MCF 10A (cell line): ENCODE measurements at regions not wholly inside any gene's neighbourhood (a gene's known extent, or its start where the extent isn't known, plus 50 kb on each side); places are given as distances from the start of the nearest gene placed in this dataset.

ENCODE experiments used
- BruUV-seq: library from RNA; stranded (reverse); fragments of 400-500 nt; replicated peaks from 2 replicates; lab custom pipeline; 2021; lab: Mats Ljungman, UMichigan
- CTCF ChIA-PET: fragments of 300-600 bp; sonication (Branson Sonifier 250); formaldehyde crosslinking; extraction: SDS; loops from one replicate; lab custom pipeline; 2021; ENCODE audit warnings: antibody characterized with exemption, inconsistent platforms; lab: Yijun Ruan, JAX
- POLR2A ChIA-PET: fragments of 300-600, 350-650 bp; sonication (Branson Sonifier 250); formaldehyde crosslinking; extraction: SDS; loops from one replicate; lab custom pipeline; 2020; ENCODE audit warnings: antibody characterized with exemption, inconsistent platforms; lab: Yijun Ruan, JAX
- DNase-seq: peaks from one replicate; pipeline ENCODE4 v3.0.0-alpha.2; 2018; ENCODE audit not compliant: unreplicated experiment
- H3K27ac Mint-ChIP-seq: one replicate; pipeline ENCODE4 v1.8.0; 2022; ENCODE audit warnings: mild to moderate bottlenecking, low read depth, mixed read lengths; ENCODE audit not compliant: unreplicated experiment
- H3K27me3 Mint-ChIP-seq: one replicate; pipeline ENCODE4 v1.8.0; 2022; ENCODE audit warnings: mixed read lengths; ENCODE audit not compliant: insufficient read depth, unreplicated experiment
- H3K36me3 Mint-ChIP-seq: one replicate; pipeline ENCODE4 v1.8.0; 2022; ENCODE audit warnings: mild to moderate bottlenecking, moderate library complexity, mixed read lengths; ENCODE audit not compliant: insufficient read depth, unreplicated experiment
- H3K4me1 Mint-ChIP-seq: one replicate; pipeline ENCODE4 v1.8.0; 2022; ENCODE audit warnings: mixed read lengths; ENCODE audit not compliant: insufficient read depth, unreplicated experiment
- H3K4me3 Mint-ChIP-seq: one replicate; pipeline ENCODE4 v1.8.0; 2022; ENCODE audit warnings: mild to moderate bottlenecking, moderate library complexity, mixed read lengths; ENCODE audit not compliant: unreplicated experiment
- H3K9me3 Mint-ChIP-seq: one replicate; pipeline ENCODE4 v1.8.0; 2022; ENCODE audit warnings: mixed read lengths; ENCODE audit not compliant: unreplicated experiment
- CTCF ChIP-seq: fragments of 200-600 bp; IDR thresholded peaks from one replicate; pipeline ENCODE4 v1.8.0; 2022; ENCODE audit warnings: antibody characterized with exemption, mild to moderate bottlenecking; ENCODE audit not compliant: unreplicated experiment
- intact Hi-C: fragments of 100-400 bp; cut with micrococcal nuclease; formaldehyde crosslinking; loops from 2 replicates; pipeline ENCODE4 v1.14.1; 2022

DNA sequence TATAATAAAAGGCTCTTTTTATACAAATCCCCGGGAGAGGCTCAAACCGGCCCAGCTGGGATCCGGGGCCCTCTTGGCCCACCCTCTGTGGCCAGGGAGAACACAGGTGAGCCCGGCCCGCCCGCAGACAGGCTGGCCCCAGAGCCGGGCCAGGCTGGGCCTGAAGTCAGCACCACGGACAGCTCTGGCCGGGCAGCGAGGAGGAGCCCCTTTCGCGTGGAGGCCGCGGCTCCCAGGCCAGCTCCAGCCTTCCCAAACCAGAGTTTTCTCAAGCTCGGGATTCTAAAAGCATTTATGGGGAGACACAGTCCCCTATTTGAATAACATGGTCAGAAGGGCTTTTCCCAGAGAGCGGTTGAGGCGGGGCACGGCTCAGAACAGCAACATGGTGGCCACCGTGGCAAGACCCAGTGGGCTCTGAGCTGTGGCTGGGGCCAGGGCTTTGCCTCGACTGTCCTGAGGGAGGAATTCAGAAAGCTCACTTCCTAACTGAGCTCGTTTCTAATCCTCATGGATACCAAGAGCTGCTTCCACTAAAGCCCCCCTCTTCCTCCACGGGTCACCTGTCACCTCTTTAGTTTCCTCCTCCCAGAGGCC is 115.4 kb downstream of the BRD1 start:
- no TSS peak for BruUV-seq
- Mint-ChIP-seq H3K4me1 (no peaks in the 10 kb centered on the region), H3K36me3 (no peaks in the 10 kb centered on the region), H3K27ac (no peak overlapping the region), H3K4me3 (no peak overlapping the region), H3K27me3 (no peaks in the 10 kb centered on the region), H3K9me3 (peaks cover 27% of the 10 kb centered on the region)
- no peak for DNase-seq
- no peak for TF ChIP-seq CTCF
- intact Hi-C loops, result no loop called here
- POLR2A ChIA-PET, result no interaction called here
- CTCF ChIA-PET, result no interaction called here

DNA sequence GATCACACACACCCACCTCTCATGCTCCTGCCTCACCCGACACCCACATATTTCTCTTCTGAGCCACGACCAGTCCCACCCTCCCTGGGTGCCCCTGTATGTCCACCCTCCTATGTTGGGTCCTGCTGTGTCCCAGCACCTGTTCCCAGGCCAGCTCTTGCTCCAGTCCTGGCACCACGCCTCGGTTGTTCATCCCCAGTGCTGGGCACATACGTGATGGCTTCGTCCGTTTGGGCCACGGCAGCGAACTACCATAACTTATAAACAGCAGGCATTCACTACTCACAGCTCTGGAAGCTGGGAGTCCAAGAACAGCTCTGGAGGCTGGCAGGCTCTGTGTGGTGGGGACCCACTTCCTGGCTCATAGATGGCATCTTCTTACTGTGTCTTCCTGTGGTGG is 116.9 kb downstream of the BRD1 start:
- ChIA-PET CTCF (no interaction called here), POLR2A (interaction anchor here (0.6 kb wide), 1 partner anchor 31 kb away, joined by 3 read pairs; no protein-coding TSS in a partner anchor)
- no TSS peak for BruUV-seq
- Mint-ChIP-seq H3K27me3 (no peaks in the 10 kb centered on the region), H3K9me3 (peaks cover 27% of the 10 kb centered on the region), H3K4me1 (no peaks in the 10 kb centered on the region), H3K27ac (no peak overlapping the region), H3K4me3 (no peak overlapping the region), H3K36me3 (no peaks in the 10 kb centered on the region)
- intact Hi-C loops, result no loop called here
- DNase-seq, result no peak
- no peak for TF ChIP-seq CTCF

GRCh38 chr22:49709464-49709863 is 118.2 kb downstream of the BRD1 start:
- Mint-ChIP-seq H3K27ac (no peak overlapping the region), H3K9me3 (peaks cover 27% of the 10 kb centered on the region), H3K27me3 (no peaks in the 10 kb centered on the region), H3K36me3 (no peaks in the 10 kb centered on the region), H3K4me3 (no peak overlapping the region), H3K4me1 (no peaks in the 10 kb centered on the region)
- BruUV-seq, result no TSS peak
- intact Hi-C loops, result no loop called here
- POLR2A ChIA-PET, result no interaction called here
- CTCF ChIA-PET, result no interaction called here
- TF ChIP-seq CTCF, result no peak
- no peak for DNase-seq

GRCh38 chr22:49705972-49706352 is 121.7 kb downstream of the BRD1 start:
- POLR2A ChIA-PET, result no interaction called here
- no peak overlapping the region for H3K27ac Mint-ChIP-seq

More at GRCh38 chr22:49705972-49706352, 121.7 kb downstream of the BRD1 start:
- CTCF ChIA-PET, result interaction anchor here (0.7 kb wide), 1 partner anchor 170 kb away, joined by 3 read pairs; no protein-coding TSS in a partner anchor
- Mint-ChIP-seq H3K36me3 (peaks cover 5% of the 10 kb centered on the region), H3K9me3 (peaks cover 29% of the 10 kb centered on the region), H3K4me1 (no peaks in the 10 kb centered on the region), H3K27me3 (no peaks in the 10 kb centered on the region), H3K4me3 (no peak overlapping the region)
- no peak for TF ChIP-seq CTCF
- no TSS peak for BruUV-seq
- DNase-seq, result no peak
- intact Hi-C loops, result no loop called here
